ENCODE measurements at regions not wholly inside any gene's neighbourhood (a gene's known extent, or its start where the extent isn't known, plus 50 kb on each side); places are given as distances from the start of the nearest gene placed in this dataset.

DNA sequence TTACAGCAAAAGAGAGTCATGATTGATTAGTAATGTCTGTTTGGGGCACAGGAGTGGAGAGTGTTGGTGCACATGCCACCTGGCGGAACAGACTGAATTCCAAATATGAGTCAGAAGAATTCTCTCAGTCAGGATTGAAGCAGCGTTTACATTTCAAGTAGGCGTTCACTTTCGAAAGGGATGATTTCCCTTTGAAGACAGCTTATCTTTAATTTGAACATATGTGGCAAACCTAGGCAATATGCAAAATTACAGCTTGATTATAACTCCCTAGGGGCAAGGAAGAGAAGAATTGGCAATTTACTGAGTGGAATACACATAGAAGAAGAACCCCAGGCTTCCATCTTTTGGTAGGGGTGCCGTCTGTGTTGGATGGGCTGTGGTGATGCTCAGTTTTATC, 235.8 kb downstream of the HAPSTR1 start:
- Histone ChIP-seq H3K27ac (ENCODE audit: low read depth, low read length) (no peak overlapping the region), H3K36me3 (ENCODE audit: insufficient read depth, low read length) (no peaks in the 10 kb centered on the region), H3K4me1 (ENCODE audit: insufficient read depth, low read length) (no peaks in the 10 kb centered on the region), H3K9ac (ENCODE audit: low read depth, low read length) (no peak overlapping the region), H3K4me3 (ENCODE audit: low read length) (no peak overlapping the region), H3K27me3 (ENCODE audit: insufficient read depth, low read length) (no peaks in the 10 kb centered on the region), H3K9me3 (ENCODE audit: insufficient read depth, low read depth, low read length) (no peaks in the 10 kb centered on the region)
- WGBS = 93% methylated on average over 5 of the region's 5 CpGs

DNA sequence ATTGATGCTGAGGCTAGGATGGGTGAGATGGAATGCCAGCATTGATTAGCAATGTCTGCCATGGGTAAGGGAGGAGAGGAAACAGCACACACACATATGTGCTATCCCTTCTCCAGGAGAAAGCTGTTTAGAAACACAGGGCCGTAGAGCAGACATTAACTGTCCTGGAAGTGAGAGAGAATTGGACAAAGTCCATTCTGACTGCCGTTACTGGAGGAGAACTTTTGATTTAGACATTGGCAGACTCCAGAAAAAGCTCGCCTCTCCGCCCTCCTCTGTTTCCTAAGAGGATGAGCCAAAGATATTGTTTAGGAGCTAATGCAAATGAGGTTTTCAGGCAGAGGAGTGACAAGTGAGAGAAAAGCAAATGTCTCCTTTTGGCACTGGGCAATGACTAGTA, 237.0 kb downstream of the HAPSTR1 start:
- WGBS = 90% methylated on average over 4 of the region's 4 CpGs
- Histone ChIP-seq H3K4me1 (ENCODE audit: insufficient read depth, low read length) (no peaks in the 10 kb centered on the region), H3K27me3 (ENCODE audit: insufficient read depth, low read length) (no peaks in the 10 kb centered on the region), H3K27ac (ENCODE audit: low read depth, low read length) (no peak overlapping the region), H3K4me3 (ENCODE audit: low read length) (no peak overlapping the region), H3K9me3 (ENCODE audit: insufficient read depth, low read depth, low read length) (0 out of 2 replicates have a peak, but pooled peaks cover 7% of the 10 kb centered on the region), H3K9ac (ENCODE audit: low read depth, low read length) (no peak overlapping the region), H3K36me3 (ENCODE audit: insufficient read depth, low read length) (no peaks in the 10 kb centered on the region)

DNA sequence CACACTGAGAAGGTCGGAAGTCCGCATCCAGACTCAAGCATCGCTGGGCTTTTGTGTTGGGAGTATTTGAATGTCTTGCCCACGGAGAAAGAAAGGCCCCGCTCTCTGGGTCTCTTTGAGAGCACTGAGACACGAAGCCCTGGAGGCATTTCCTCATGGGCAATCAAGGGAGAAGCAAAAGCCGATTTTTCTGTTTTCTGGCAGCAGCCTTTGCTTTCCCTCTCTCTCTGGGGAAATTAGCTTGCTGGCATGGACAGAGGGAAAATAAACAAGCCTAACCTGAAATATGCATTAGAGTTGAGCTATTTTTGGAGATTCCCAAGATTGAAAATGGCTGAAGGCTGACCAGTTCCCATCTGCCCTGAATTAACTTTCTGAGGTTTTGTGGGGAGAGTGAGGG, 238.7 kb downstream of the HAPSTR1 start:
- WGBS = 81% methylated on average over 7 of the region's 7 CpGs
- no peak overlapping the region for H3K27ac ChIP-seq (ENCODE audit: low read depth, low read length)

DNA sequence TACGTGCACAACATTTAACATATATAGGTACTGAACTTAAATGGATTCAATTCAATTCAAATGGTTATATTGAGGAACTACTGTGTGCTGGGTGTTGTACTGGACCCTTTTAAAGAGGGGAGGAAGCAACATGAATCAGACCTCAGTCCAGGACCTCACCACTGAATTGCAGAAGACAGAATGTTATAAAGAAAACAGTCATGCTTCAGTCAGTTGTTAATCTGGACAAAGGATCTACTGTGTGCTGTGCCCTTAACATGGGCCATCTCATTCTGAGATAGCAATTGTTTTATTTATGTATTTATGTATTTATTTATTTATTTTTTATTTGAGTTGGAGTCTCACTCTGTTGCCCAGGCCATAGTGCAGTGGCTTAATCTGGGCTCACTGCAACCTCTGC, 240.1 kb downstream of the HAPSTR1 start:
- Histone ChIP-seq H3K36me3 (ENCODE audit: insufficient read depth, low read length) (no peaks in the 10 kb centered on the region), H3K27me3 (ENCODE audit: insufficient read depth, low read length) (no peaks in the 10 kb centered on the region), H3K9me3 (ENCODE audit: insufficient read depth, low read depth, low read length) (0 out of 2 replicates have a peak, but pooled peaks cover 7% of the 10 kb centered on the region), H3K4me1 (ENCODE audit: insufficient read depth, low read length) (no peaks in the 10 kb centered on the region), H3K27ac (ENCODE audit: low read depth, low read length) (no peak overlapping the region), H3K9ac (ENCODE audit: low read depth, low read length) (no peak overlapping the region), H3K4me3 (ENCODE audit: low read length) (no peak overlapping the region)
- WGBS = no CpG with 5 or more reads among the region's 1 CpG

More for the DNA sequence above, 238.7 kb downstream of the HAPSTR1 start:
- no peaks in the 10 kb centered on the region for H3K4me1 ChIP-seq (ENCODE audit: insufficient read depth, low read length)
- H3K36me3 ChIP-seq (ENCODE audit: insufficient read depth, low read length) = no peaks in the 10 kb centered on the region
- H3K9ac ChIP-seq (ENCODE audit: low read depth, low read length) = no peak overlapping the region
- H3K9me3 ChIP-seq (ENCODE audit: insufficient read depth, low read depth, low read length) = 0 out of 2 replicates have a peak, but pooled peaks cover 7% of the 10 kb centered on the region
- no peak overlapping the region for H3K4me3 ChIP-seq (ENCODE audit: low read length)
- H3K27me3 ChIP-seq (ENCODE audit: insufficient read depth, low read length) = no peaks in the 10 kb centered on the region

DNA sequence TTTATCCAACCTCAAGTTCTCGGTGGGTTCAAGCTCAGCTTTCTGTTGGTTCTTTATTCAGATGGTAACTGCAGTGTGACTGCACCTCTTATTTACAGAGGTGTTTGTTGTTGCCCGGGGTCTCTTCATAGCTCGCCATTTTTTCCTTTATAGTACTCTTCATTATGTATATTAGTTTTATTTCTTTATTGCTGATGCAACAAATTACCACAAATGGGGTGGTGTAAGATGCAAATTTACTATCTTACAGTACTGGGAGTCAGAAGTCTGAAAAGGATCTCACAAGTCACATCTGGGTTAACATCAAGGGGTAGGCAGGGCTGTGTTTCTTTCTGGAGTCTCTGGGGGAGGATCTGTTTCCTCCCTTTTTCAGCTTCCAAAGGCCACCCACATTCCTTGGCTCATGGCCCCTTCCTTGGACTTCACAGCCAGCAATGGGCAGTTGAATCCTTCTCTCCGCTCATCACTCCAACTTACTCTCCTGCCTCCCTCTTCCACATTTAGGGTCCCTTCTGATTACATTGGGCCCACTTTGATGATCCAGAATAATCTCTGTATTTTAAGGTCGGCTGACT, 241.2 kb downstream of the HAPSTR1 start:
- Histone ChIP-seq H3K27me3 (ENCODE audit: insufficient read depth, low read length) (no peaks in the 10 kb centered on the region), H3K36me3 (ENCODE audit: insufficient read depth, low read length) (no peaks in the 10 kb centered on the region), H3K9ac (ENCODE audit: low read depth, low read length) (no peak overlapping the region), H3K4me3 (ENCODE audit: low read length) (no peak overlapping the region), H3K4me1 (ENCODE audit: insufficient read depth, low read length) (no peaks in the 10 kb centered on the region), H3K27ac (ENCODE audit: low read depth, low read length) (no peak overlapping the region), H3K9me3 (ENCODE audit: insufficient read depth, low read depth, low read length) (0 out of 2 replicates have a peak, but pooled peaks cover 7% of the 10 kb centered on the region)
- WGBS = 98% methylated on average over 3 of the region's 5 CpGs

DNA sequence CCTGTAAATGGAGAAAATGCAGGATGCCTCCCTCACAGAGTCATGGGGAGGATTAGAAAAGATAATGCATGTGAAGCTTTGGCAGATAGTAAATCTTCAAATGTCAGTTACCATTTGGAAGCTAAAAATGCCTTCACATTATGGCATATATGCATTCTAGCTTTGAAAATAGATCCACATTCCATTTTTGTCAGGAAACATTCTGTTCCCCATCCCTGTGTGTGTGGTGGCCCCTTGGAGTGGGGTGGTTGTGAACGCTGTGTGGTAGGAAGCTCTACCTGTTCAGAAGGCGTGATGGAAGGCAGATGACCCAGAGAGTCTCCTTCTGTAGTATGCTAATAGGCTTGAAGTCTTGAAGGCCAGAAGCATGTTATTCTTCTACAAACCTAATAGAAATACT, 242.0 kb downstream of the HAPSTR1 start:
- H3K4me3 ChIP-seq (ENCODE audit: low read length) = no peak overlapping the region
- H3K36me3 ChIP-seq (ENCODE audit: insufficient read depth, low read length) = no peaks in the 10 kb centered on the region
- H3K9me3 ChIP-seq (ENCODE audit: insufficient read depth, low read depth, low read length) = 0 out of 2 replicates have a peak, but pooled peaks cover 7% of the 10 kb centered on the region
- WGBS = 90% methylated on average over 2 of the region's 2 CpGs
- no peak overlapping the region for H3K9ac ChIP-seq (ENCODE audit: low read depth, low read length)
- H3K27ac ChIP-seq (ENCODE audit: low read depth, low read length) = no peak overlapping the region
- H3K27me3 ChIP-seq (ENCODE audit: insufficient read depth, low read length) = no peaks in the 10 kb centered on the region
- H3K4me1 ChIP-seq (ENCODE audit: insufficient read depth, low read length) = no peaks in the 10 kb centered on the region

DNA sequence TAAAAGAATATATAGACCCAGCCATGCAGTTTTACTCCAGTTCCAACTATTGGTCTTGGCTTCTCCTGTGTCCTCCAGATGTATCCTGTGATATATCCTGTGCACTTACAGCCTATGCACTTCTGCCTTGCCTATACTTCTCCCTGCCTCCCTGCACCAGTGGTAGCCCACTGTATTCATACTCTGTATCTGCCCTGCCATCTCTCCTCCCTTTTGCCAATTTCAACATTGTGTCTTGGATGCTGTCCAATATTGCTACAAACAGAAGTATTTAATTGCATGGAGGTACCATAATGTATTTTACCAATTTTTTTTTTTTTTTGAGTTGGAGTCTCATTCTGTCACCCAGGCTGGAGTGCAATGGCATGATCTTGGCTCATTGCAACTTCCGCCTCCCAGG, 242.7 kb downstream of the HAPSTR1 start:
- Histone ChIP-seq H3K36me3 (ENCODE audit: insufficient read depth, low read length) (no peaks in the 10 kb centered on the region), H3K9me3 (ENCODE audit: insufficient read depth, low read depth, low read length) (0 out of 2 replicates have a peak, but pooled peaks cover 7% of the 10 kb centered on the region), H3K27ac (ENCODE audit: low read depth, low read length) (no peak overlapping the region), H3K4me1 (ENCODE audit: insufficient read depth, low read length) (no peaks in the 10 kb centered on the region), H3K4me3 (ENCODE audit: low read length) (no peak overlapping the region), H3K9ac (ENCODE audit: low read depth, low read length) (no peak overlapping the region), H3K27me3 (ENCODE audit: insufficient read depth, low read length) (no peaks in the 10 kb centered on the region)
- WGBS = 100% methylated on average over 1 of the region's 1 CpG

DNA sequence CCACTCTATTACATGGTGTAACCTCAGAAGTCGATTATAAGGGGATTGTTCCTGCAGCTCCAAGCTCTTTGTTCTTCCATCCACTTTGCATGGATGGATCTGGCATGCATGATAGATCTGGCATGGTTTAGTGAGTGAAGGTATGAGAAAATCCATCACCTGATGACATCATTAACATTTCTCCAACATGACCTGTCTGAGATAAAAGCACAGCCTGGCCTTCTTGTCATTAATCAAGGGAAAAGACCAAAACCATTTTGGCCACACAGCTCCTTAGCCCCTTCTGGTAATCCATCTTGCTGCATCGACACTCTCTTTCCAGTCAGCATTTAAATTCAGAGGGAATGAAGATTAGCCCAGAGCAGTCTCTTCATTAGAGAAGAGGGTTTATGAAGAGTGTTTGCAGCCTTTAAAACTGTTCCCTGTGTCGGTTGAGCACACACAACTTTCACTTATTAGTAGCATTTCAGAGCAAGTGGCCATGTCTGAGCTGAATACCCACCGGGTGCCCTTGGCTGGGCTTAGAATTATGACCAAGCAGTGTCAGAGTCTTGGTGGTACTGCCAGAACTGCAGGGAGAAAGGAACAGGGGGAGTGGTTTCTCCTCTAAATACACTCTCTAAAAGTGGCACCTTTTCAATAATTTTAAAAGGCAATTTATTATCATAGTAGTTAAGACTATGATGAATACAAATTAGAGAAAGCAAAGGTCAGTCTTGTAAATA, 246.0 kb downstream of the HAPSTR1 start:
- no peaks in the 10 kb centered on the region for H3K27me3 ChIP-seq (ENCODE audit: insufficient read depth, low read length)
- H3K4me1 ChIP-seq (ENCODE audit: insufficient read depth, low read length) = no peaks in the 10 kb centered on the region
- H3K36me3 ChIP-seq (ENCODE audit: insufficient read depth, low read length) = no peaks in the 10 kb centered on the region
- no peak overlapping the region for H3K27ac ChIP-seq (ENCODE audit: low read depth, low read length)
- no peak overlapping the region for H3K4me3 ChIP-seq (ENCODE audit: low read length)
- WGBS = 94% methylated on average over 4 of the region's 4 CpGs
- H3K9me3 ChIP-seq (ENCODE audit: insufficient read depth, low read depth, low read length) = 0 out of 2 replicates have a peak, but pooled peaks cover 6% of the 10 kb centered on the region
- no peak overlapping the region for H3K9ac ChIP-seq (ENCODE audit: low read depth, low read length)

DNA sequence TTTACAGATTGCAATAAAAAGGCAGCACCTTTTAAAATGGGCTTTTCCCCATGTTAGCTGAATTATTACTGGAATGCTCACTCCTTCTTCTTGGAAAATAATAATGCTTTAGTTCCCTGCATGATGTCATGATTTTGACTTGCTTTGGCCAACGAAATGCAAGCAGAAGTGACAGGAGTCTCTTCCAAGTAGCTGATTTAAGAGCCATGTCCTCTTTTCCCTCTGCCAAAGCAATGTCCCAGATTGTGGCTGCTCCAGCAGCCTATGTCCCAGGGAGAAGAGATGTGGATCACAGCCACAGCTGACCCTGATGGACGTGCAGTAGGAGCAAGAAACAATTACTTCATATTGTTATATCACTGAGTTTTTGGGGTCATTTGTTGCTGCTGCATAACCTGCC, 246.6 kb downstream of the HAPSTR1 start:
- no peaks in the 10 kb centered on the region for H3K27me3 ChIP-seq (ENCODE audit: insufficient read depth, low read length)
- H3K9me3 ChIP-seq (ENCODE audit: insufficient read depth, low read depth, low read length) = no peaks in the 10 kb centered on the region
- H3K4me1 ChIP-seq (ENCODE audit: insufficient read depth, low read length) = no peaks in the 10 kb centered on the region
- 87% methylated on average over 2 of the region's 2 CpGs for WGBS
- no peak overlapping the region for H3K4me3 ChIP-seq (ENCODE audit: low read length)
- no peaks in the 10 kb centered on the region for H3K36me3 ChIP-seq (ENCODE audit: insufficient read depth, low read length)
- no peak overlapping the region for H3K9ac ChIP-seq (ENCODE audit: low read depth, low read length)
- H3K27ac ChIP-seq (ENCODE audit: low read depth, low read length) = no peak overlapping the region

DNA sequence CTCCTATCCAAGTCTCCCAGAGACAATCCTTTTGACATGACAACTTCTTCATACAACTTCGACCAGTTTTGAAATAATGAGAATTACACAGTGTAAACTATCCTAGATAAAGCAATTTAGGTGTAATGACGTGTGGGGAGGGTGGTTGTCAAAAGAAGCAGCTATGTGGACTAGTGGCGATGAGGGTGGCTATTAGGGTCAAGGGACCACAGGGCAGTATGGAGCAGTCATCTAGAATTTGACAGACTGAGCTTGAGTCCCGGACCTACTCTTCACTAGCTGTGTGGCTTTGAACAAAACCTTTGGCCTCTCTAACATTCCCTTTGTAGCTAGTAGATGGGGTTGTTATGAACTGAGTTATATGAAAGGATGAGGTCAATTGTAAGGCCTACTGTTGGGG, 247.1 kb downstream of the HAPSTR1 start:
- no peaks in the 10 kb centered on the region for H3K4me1 ChIP-seq (ENCODE audit: insufficient read depth, low read length)
- no peaks in the 10 kb centered on the region for H3K27me3 ChIP-seq (ENCODE audit: insufficient read depth, low read length)
- no peak overlapping the region for H3K9ac ChIP-seq (ENCODE audit: low read depth, low read length)
- 94% methylated on average over 4 of the region's 4 CpGs for WGBS
- H3K27ac ChIP-seq (ENCODE audit: low read depth, low read length) = no peak overlapping the region
- no peaks in the 10 kb centered on the region for H3K36me3 ChIP-seq (ENCODE audit: insufficient read depth, low read length)
- no peak overlapping the region for H3K4me3 ChIP-seq (ENCODE audit: low read length)
- H3K9me3 ChIP-seq (ENCODE audit: insufficient read depth, low read depth, low read length) = no peaks in the 10 kb centered on the region

DNA sequence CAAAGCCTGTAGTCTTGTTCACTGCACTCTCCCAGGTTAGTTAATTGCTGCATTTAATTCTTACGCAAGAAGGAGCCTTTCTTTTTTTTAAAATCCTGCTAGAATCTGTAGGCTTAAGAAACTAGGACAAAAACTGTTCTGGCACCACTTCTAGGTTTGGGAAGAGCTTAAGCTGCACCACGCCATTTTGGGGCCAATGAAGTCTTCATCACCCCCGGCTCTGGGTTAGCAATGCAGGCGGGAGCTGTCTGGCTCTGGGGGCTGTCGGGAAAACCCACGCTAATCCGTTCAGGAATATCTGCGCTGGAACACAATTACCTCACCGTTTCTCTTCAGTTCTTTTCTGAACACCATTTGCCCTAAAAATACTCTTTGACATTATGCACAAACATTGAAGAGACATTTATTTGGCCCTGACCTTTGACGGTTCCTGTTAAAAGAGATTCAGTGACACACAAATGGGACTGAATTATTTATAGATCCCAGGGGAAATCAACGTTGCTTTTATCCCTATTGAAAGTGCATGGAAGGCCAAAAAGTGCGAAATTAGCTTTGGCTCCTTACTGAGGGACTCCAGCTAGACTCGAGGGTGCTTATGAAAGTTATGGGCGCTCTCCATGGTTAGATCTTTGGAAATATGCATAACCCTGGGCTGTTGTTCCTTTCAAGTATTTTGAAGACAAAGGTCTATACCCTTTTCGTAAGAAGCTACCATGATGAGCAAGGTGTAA, 249.2 kb downstream of the HAPSTR1 start:
- no peak overlapping the region for H3K4me3 ChIP-seq (ENCODE audit: low read length)
- WGBS = 90% methylated on average over 15 of the region's 15 CpGs

More for the DNA sequence above, 249.2 kb downstream of the HAPSTR1 start:
- H3K9ac ChIP-seq (ENCODE audit: low read depth, low read length) = no peak overlapping the region
- H3K36me3 ChIP-seq (ENCODE audit: insufficient read depth, low read length) = no peaks in the 10 kb centered on the region
- H3K9me3 ChIP-seq (ENCODE audit: insufficient read depth, low read depth, low read length) = no peaks in the 10 kb centered on the region
- no peaks in the 10 kb centered on the region for H3K4me1 ChIP-seq (ENCODE audit: insufficient read depth, low read length)
- no peaks in the 10 kb centered on the region for H3K27me3 ChIP-seq (ENCODE audit: insufficient read depth, low read length)
- H3K27ac ChIP-seq (ENCODE audit: low read depth, low read length) = no peak overlapping the region

All from HUES64 (cell line).